ENCODE measurements at regions not wholly inside any gene's neighbourhood (a gene's known extent, or its start where the extent isn't known, plus 50 kb on each side); places are given as distances from the start of the nearest gene placed in this dataset.

DNA sequence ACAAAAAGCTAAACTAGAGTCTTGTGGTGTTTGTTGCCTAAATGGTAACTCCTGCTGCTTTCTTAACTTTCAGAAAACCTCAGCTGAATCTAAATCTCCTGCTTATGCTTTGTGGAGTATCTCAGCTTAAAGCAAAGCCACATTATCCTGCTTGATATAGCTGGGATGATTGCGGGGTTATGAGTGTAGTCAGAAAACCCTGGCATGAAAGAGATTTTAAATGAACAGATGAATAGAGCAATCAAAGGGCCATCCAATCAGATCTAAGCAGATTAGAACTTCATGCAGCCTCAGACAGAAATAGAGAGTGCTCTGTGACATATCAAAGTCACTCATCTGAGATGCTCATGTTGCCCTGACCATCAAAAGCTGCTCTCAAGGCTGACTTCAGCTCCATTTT, 305.5 kb downstream of the DMRT2 start:
- TF ChIP-seq, protein P1, sequence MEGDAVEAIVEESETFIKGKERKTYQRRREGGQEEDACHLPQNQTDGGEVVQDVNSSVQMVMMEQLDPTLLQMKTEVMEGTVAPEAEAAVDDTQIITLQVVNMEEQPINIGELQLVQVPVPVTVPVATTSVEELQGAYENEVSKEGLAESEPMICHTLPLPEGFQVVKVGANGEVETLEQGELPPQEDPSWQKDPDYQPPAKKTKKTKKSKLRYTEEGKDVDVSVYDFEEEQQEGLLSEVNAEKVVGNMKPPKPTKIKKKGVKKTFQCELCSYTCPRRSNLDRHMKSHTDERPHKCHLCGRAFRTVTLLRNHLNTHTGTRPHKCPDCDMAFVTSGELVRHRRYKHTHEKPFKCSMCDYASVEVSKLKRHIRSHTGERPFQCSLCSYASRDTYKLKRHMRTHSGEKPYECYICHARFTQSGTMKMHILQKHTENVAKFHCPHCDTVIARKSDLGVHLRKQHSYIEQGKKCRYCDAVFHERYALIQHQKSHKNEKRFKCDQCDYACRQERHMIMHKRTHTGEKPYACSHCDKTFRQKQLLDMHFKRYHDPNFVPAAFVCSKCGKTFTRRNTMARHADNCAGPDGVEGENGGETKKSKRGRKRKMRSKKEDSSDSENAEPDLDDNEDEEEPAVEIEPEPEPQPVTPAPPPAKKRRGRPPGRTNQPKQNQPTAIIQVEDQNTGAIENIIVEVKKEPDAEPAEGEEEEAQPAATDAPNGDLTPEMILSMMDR (IDR thresholded peaks at IDR 0.05), result no peak
- Histone ChIP-seq H3K4me1 (no peaks in the 10 kb centered on the region), H3K36me3 (no peaks in the 10 kb centered on the region), H3K4me3 (no peak overlapping the region), H3K27ac (no peak overlapping the region), H3K9me3 (no peaks in the 10 kb centered on the region), H3K27me3 (no peaks in the 10 kb centered on the region)
- no peak for DNase-seq (ENCODE audit: low spot score)

DNA sequence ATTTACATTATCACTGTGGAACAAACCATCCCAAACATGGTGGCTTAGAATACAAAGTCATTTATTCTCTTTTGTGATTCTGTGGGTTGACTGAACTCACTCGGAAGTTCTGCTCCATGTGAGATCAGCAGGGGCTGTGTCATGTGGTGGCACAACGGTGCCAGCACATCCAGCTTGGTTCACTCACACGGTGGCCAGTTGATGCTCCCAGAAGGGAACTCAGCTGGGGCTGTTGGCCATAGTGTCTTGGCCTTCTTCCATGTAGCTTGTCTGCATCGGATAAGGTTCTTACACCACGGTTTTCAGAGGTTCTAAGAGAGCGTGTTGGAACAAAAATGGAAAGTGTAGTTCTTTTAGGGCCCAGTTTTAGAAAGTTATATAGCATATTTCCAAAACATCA, 312.7 kb downstream of the DMRT2 start:
- Histone ChIP-seq H3K36me3 (no peaks in the 10 kb centered on the region), H3K27ac (no peak overlapping the region), H3K4me1 (no peaks in the 10 kb centered on the region), H3K4me3 (no peak overlapping the region), H3K9me3 (no peaks in the 10 kb centered on the region), H3K27me3 (no peaks in the 10 kb centered on the region)
- no peak for DNase-seq (ENCODE audit: low spot score)
- TF ChIP-seq, protein P1 (IDR thresholded peaks at IDR 0.05), result no peak

DNA sequence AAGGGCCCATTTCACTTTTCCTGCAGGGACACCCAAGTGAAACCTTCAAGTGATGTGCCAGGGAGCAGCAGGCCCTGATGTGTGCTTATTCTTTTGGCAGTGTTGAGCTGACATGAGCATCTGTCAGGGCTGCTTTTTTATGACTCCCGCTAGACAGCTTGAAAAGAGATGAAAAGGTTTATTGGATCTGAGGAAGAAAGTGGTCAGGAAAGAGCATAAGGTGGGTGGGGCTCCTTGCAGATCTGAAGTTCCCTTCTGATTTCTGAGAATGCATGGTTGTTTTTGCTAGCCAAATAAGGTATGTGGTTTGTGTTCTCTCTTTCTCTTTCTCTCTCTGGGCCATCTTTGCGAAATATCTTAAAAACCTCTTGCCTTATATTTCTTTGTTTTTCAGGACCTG, 316.1 kb downstream of the DMRT2 start:
- no peak overlapping the region for H3K4me3 ChIP-seq
- TF ChIP-seq, protein P1 (IDR thresholded peaks at IDR 0.05), result no peak
- no peak for DNase-seq (ENCODE audit: low spot score)
- H3K4me1 ChIP-seq, result no peaks in the 10 kb centered on the region
- no peaks in the 10 kb centered on the region for H3K9me3 ChIP-seq
- no peaks in the 10 kb centered on the region for H3K27me3 ChIP-seq
- no peak overlapping the region for H3K27ac ChIP-seq
- H3K36me3 ChIP-seq, result no peaks in the 10 kb centered on the region

DNA sequence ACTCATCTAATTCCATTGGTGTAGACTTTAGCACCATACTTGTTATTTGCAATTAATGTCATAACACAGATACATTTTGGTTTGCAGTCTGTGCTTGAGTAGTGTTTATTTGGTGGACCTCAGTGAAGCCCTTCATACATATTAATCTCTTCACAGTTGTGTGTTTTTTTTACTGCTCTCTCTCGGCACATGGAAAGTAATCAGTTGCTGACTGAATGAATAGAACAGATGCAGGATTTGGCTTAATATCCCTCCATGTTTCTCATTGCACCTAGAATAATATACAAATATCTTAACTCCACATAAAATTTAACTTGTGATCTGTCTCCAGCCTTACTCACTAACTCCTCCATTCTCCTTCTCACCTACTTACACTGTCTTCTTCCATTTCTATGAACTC, 319.1 kb downstream of the DMRT2 start:
- Histone ChIP-seq H3K4me3 (no peak overlapping the region), H3K36me3 (no peaks in the 10 kb centered on the region), H3K4me1 (no peaks in the 10 kb centered on the region), H3K9me3 (no peaks in the 10 kb centered on the region), H3K27ac (no peak overlapping the region), H3K27me3 (no peaks in the 10 kb centered on the region)
- no peak for DNase-seq (ENCODE audit: low spot score)
- TF ChIP-seq, protein P1 (IDR thresholded peaks at IDR 0.05), result no peak

DNA sequence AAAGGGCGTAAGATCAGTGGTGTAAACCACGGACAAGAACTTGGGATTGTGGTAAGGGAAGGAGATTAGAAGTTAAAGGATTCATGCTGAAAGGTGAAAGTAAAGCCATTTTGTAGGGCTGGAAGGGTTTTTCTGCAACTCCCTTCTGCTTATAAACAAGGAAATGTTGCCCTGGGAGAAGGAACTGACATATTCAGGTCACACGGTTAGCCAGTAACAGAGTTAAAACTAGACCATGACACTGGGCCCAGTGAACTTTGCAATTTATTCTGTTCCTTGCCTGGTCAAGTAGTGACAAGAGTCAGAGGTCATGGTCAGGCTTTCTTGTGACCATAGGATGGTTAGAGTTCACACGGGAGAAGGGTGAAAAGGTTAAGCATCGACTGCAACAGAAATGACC, 323.3 kb downstream of the DMRT2 start:
- no peaks in the 10 kb centered on the region for H3K36me3 ChIP-seq
- H3K27me3 ChIP-seq, result no peaks in the 10 kb centered on the region
- DNase-seq (ENCODE audit: low spot score), result no peak
- H3K4me3 ChIP-seq, result no peak overlapping the region
- no peak overlapping the region for H3K27ac ChIP-seq
- no peaks in the 10 kb centered on the region for H3K4me1 ChIP-seq
- no peaks in the 10 kb centered on the region for H3K9me3 ChIP-seq
- TF ChIP-seq, protein P1 (IDR thresholded peaks at IDR 0.05), result no peak

DNA sequence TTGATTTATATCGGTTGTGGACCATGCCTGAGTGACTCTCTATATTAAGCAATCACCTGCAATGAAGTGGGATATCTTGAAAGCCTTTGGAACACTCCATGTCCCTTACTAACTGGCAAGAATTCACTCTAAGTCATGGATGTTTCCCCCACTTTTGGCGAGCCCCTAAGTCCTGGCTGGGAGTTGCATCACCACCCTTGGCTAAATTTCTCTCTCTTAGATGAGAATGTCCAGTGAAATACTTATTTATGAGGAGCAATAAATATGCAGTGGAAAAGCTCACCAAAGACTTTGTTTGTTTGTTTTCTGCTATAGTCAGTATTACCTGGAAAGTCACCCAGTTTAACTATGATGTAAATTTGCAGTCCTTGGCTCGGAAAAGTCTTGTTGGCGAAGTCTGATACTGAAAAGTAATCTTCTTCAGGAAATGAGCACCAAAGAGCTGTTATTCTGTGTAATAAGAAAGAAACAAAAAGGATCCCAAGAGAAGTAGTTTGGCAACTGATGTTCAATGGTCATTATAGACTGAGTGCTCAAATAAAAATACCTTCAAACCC, 333.8 kb downstream of the DMRT2 start:
- DNase-seq (ENCODE audit: low spot score), result no peak
- no peaks in the 10 kb centered on the region for H3K9me3 ChIP-seq
- H3K27me3 ChIP-seq, result no peaks in the 10 kb centered on the region
- H3K4me1 ChIP-seq, result no peaks in the 10 kb centered on the region
- no peak overlapping the region for H3K27ac ChIP-seq
- H3K36me3 ChIP-seq, result no peaks in the 10 kb centered on the region
- H3K4me3 ChIP-seq, result no peak overlapping the region
- TF ChIP-seq, protein P1 (IDR thresholded peaks at IDR 0.05), result no peak

All from right atrium auricular region (tissue), 2 donors.